HL-60 (cell line): ENCODE measurements at regions not wholly inside any gene's neighbourhood (a gene's known extent, or its start where the extent isn't known, plus 50 kb on each side); places are given as distances from the start of the nearest gene placed in this dataset.

Experiments
- DNase-seq, 2 experiments: peaks; one replicate each; pipeline ENCODE4 v3.0.0-alpha.2; 2010 to 2020; ENCODE audit warnings: low read depth in 1 of 2, low spot score in 1 of 2
- H3K27ac ChIP-seq: fragments of 250-450 bp; sonication (Bioruptor Pico); replicated peaks from 2 replicates; pipeline ENCODE4 v1.5.1; 2020; ENCODE audit warnings: mild to moderate bottlenecking, moderate library complexity
- H3K27me3 ChIP-seq: fragments of 250-450 bp; sonication (Bioruptor Pico); 2 replicates; pipeline ENCODE4 v1.5.1; 2021; ENCODE audit warnings: mild to moderate bottlenecking, moderate library complexity; ENCODE audit not compliant: insufficient read depth, poor library complexity, severe bottlenecking
- H3K4me3 ChIP-seq: replicated peaks from 2 replicates; pipeline ENCODE4 v1.5.1; 2011; ENCODE audit warnings: mild to moderate bottlenecking, control low read depth, low read length; ENCODE audit not compliant: insufficient read depth
- CTCF ChIP-seq: IDR thresholded peaks from one replicate; pipeline ENCODE4 v1.5.1; 2011; ENCODE audit warnings: low read length, control low read depth, inconsistent platforms; ENCODE audit not compliant: insufficient read depth
- GABPA ChIP-seq: IDR thresholded peaks from 2 replicates; pipeline ENCODE4 v1.6.1; 2012; ENCODE audit warnings: low read depth
- POLR2AphosphoS5 ChIP-seq: IDR thresholded peaks from 2 replicates; pipeline ENCODE4 v1.6.1; 2012; ENCODE audit warnings: low read depth
- REST ChIP-seq: IDR thresholded peaks from 2 replicates; pipeline ENCODE4 v1.6.1; 2012; ENCODE audit warnings: low read depth; ENCODE audit not compliant: insufficient replicate concordance
- SPI1 ChIP-seq: IDR thresholded peaks from 2 replicates; pipeline ENCODE4 v1.6.1; 2012; ENCODE audit warnings: low read depth, mild to moderate bottlenecking, borderline replicate concordance

- H3K4me3 ChIP-seq, result no peak overlapping the region
- no peak overlapping the region for H3K27ac ChIP-seq
- no peak for TF ChIP-seq CTCF
- no peak for TF ChIP-seq REST
- no peak for TF ChIP-seq SPI1
- TF ChIP-seq GABPA, result no peak
- TF ChIP-seq POLR2AphosphoS5, result no peak
- no peak for DNase-seq
- no peaks in the 10 kb centered on the region for H3K27me3 ChIP-seq
Observed at GRCh38 chr6:19181211-19181610, 656.0 kb upstream of the ID4 start.

- Histone ChIP-seq H3K4me3 (no peak overlapping the region), H3K27me3 (no peaks in the 10 kb centered on the region), H3K27ac (no peak overlapping the region)
- no peak for TF ChIP-seq GABPA
- no peak for TF ChIP-seq SPI1
- TF ChIP-seq CTCF, result no peak
- no peak for TF ChIP-seq POLR2AphosphoS5
- no peak for TF ChIP-seq REST
- DNase-seq, result no peak
Observed at GRCh38 chr6:19193624-19194023, 643.5 kb upstream of the ID4 start.

- Histone ChIP-seq H3K27ac (no peak overlapping the region), H3K4me3 (no peak overlapping the region), H3K27me3 (no peaks in the 10 kb centered on the region)
- TF ChIP-seq REST (no peak), GABPA (no peak)
- no peak for DNase-seq
Observed at GRCh38 chr6:19204445-19204844, 632.7 kb upstream of the ID4 start.

- no peak overlapping the region for H3K4me3 ChIP-seq
- H3K27me3 ChIP-seq, result no peaks in the 10 kb centered on the region
- no peak for DNase-seq
- H3K27ac ChIP-seq, result no peak overlapping the region
- TF ChIP-seq POLR2AphosphoS5 (no peak), GABPA (no peak), REST (no peak), CTCF (no peak), SPI1 (no peak)
Observed at GRCh38 chr6:19205076-19205475, 632.1 kb upstream of the ID4 start.
